Left lobe of liver (tissue), 2 donors: ENCODE measurements at regions not wholly inside any gene's neighbourhood (a gene's known extent, or its start where the extent isn't known, plus 50 kb on each side); places are given as distances from the start of the nearest gene placed in this dataset.
"Not testable (repeated sequence)": the region's sequence is repeated elsewhere in the genome, so short reads cannot be mapped to it uniquely, and the experiment has no call there.

ENCODE experiments used
- ATAC-seq: fragments of 200-7000 bp; cut with Tn5 transposase; one replicate; pipeline ENCODE4 v1.9.1; 2020; ENCODE audit warnings: mild to moderate bottlenecking, moderate library complexity
- DNase-seq: peaks from one replicate; pipeline ENCODE4 v3.0.0-alpha.2; 2020; ENCODE audit warnings: low spot score
- donor health status: DM: no; HTN: no; CAD: no; lungs with moderate emphysema.
- donor health status: DM: no; HTN: yes; CAD: no.

GRCh38 chr5:87570366-87570765 lies 157.6 kb upstream of the CCNH start:
- no peak for DNase-seq
- ATAC-seq = no peak

- DNase-seq = no peak
- ATAC-seq = no peak
Observed at GRCh38 chr5:87562068-87562467, 149.3 kb upstream of the CCNH start.

GRCh38 chr5:87560528-87560927 lies 147.8 kb upstream of the CCNH start:
- no peak for DNase-seq
- ATAC-seq = no peak

GRCh38 chr5:87551911-87552310 lies 139.2 kb upstream of the CCNH start:
- DNase-seq (no peak), ATAC-seq (no peak)

GRCh38 chr5:87541676-87542075 lies 128.9 kb upstream of the CCNH start:
- DNase-seq = no peak

GRCh38 chr5:87541033-87541432 lies 128.3 kb upstream of the CCNH start:
- DNase-seq = peak; percentile 88

More at GRCh38 chr5:87541676-87542075, 128.9 kb upstream of the CCNH start:
- ATAC-seq = no peak

GRCh38 chr5:87539839-87540238 lies 127.1 kb upstream of the CCNH start:
- no peak for ATAC-seq
- DNase-seq = no peak

More at GRCh38 chr5:87541033-87541432, 128.3 kb upstream of the CCNH start:
- peak; percentile 100 for ATAC-seq

- no peak for ATAC-seq
- DNase-seq = no peak
Observed at GRCh38 chr5:87536365-87536764, 123.6 kb upstream of the CCNH start.

GRCh38 chr5:87535706-87536105 lies 123.0 kb upstream of the CCNH start:
- no peak for ATAC-seq
- DNase-seq = no peak

- no peak for DNase-seq
- no peak for ATAC-seq
Observed at GRCh38 chr5:87529486-87530076, 116.9 kb upstream of the CCNH start.

GRCh38 chr5:87526131-87526530 lies 113.4 kb upstream of the CCNH start:
- DNase-seq (no peak), ATAC-seq (no peak)

GRCh38 chr5:87524217-87524616 lies 111.5 kb upstream of the CCNH start:
- DNase-seq (no peak), ATAC-seq (no peak)

- not testable (repeated sequence) for DNase-seq, ATAC-seq
Observed at GRCh38 chr5:87511778-87512177, 99.0 kb upstream of the CCNH start.

- ATAC-seq (no peak), DNase-seq (no peak)
Observed at GRCh38 chr5:87503004-87503403, 90.3 kb upstream of the CCNH start.

GRCh38 chr5:87499478-87500410 lies 87.0 kb upstream of the CCNH start:
- DNase-seq = no peak
- ATAC-seq = no peak
